Activated naive CD8-positive, alpha-beta T cell (primary cell): ENCODE measurements at regions not wholly inside any gene's neighbourhood (a gene's known extent, or its start where the extent isn't known, plus 50 kb on each side); places are given as distances from the start of the nearest gene placed in this dataset.

Experiments
- H3K27ac Mint-ChIP-seq: one replicate; pipeline ENCODE4 v1.8.0; 2021; ENCODE audit warnings: mixed read lengths
- H3K27me3 Mint-ChIP-seq: one replicate; pipeline ENCODE4 v1.8.0; 2021; ENCODE audit warnings: mixed read lengths
- H3K36me3 Mint-ChIP-seq: one replicate; pipeline ENCODE4 v1.8.0; 2021; ENCODE audit warnings: mixed read lengths
- H3K4me1 Mint-ChIP-seq: one replicate; pipeline ENCODE4 v1.8.0; 2021; ENCODE audit warnings: low read depth, mixed read lengths
- H3K4me3 Mint-ChIP-seq: one replicate; pipeline ENCODE4 v1.8.0; 2021; ENCODE audit warnings: mild to moderate bottlenecking, mixed read lengths
- H3K9me3 Mint-ChIP-seq: one replicate; pipeline ENCODE4 v1.8.0; 2021; ENCODE audit warnings: low read depth, mixed read lengths

GRCh38 chr10:130994191-130994590, 317.3 kb downstream of the TCERG1L start:
- no peak overlapping the region for H3K27ac Mint-ChIP-seq

GRCh38 chr10:130994845-130995244, 316.7 kb downstream of the TCERG1L start:
- Mint-ChIP-seq H3K4me3 (no peak overlapping the region), H3K36me3 (no peaks in the 10 kb centered on the region), H3K27me3 (peaks cover 3% of the 10 kb centered on the region), H3K27ac (no peak overlapping the region), H3K9me3 (no peaks in the 10 kb centered on the region), H3K4me1 (no peaks in the 10 kb centered on the region)

More at GRCh38 chr10:130994191-130994590, 317.3 kb downstream of the TCERG1L start:
- H3K9me3 Mint-ChIP-seq = no peaks in the 10 kb centered on the region
- H3K36me3 Mint-ChIP-seq = no peaks in the 10 kb centered on the region
- no peaks in the 10 kb centered on the region for H3K4me1 Mint-ChIP-seq
- no peak overlapping the region for H3K4me3 Mint-ChIP-seq
- H3K27me3 Mint-ChIP-seq = peaks cover 3% of the 10 kb centered on the region

- H3K27me3 Mint-ChIP-seq = peaks cover 3% of the 10 kb centered on the region
- no peaks in the 10 kb centered on the region for H3K4me1 Mint-ChIP-seq
- no peak overlapping the region for H3K27ac Mint-ChIP-seq
- no peaks in the 10 kb centered on the region for H3K36me3 Mint-ChIP-seq
- H3K4me3 Mint-ChIP-seq = no peak overlapping the region
- no peaks in the 10 kb centered on the region for H3K9me3 Mint-ChIP-seq
Observed at GRCh38 chr10:130997267-130998045, 314.1 kb downstream of the TCERG1L start.

- no peak overlapping the region for H3K4me3 Mint-ChIP-seq
- peaks cover 3% of the 10 kb centered on the region for H3K27me3 Mint-ChIP-seq
- no peaks in the 10 kb centered on the region for H3K4me1 Mint-ChIP-seq
- no peaks in the 10 kb centered on the region for H3K36me3 Mint-ChIP-seq
- H3K9me3 Mint-ChIP-seq = no peaks in the 10 kb centered on the region
- no peak overlapping the region for H3K27ac Mint-ChIP-seq
Observed at GRCh38 chr10:130998046-130998435, 313.5 kb downstream of the TCERG1L start.

GRCh38 chr10:130998642-130999041, 312.9 kb downstream of the TCERG1L start:
- H3K27me3 Mint-ChIP-seq = peaks cover 3% of the 10 kb centered on the region
- no peaks in the 10 kb centered on the region for H3K36me3 Mint-ChIP-seq
- H3K27ac Mint-ChIP-seq = no peak overlapping the region
- H3K9me3 Mint-ChIP-seq = no peaks in the 10 kb centered on the region
- H3K4me3 Mint-ChIP-seq = no peak overlapping the region
- no peaks in the 10 kb centered on the region for H3K4me1 Mint-ChIP-seq

- Mint-ChIP-seq H3K4me3 (no peak overlapping the region), H3K36me3 (no peaks in the 10 kb centered on the region), H3K27ac (no peak overlapping the region), H3K27me3 (peaks cover 3% of the 10 kb centered on the region), H3K4me1 (no peaks in the 10 kb centered on the region), H3K9me3 (no peaks in the 10 kb centered on the region)
Observed at GRCh38 chr10:130999376-131000202, 311.9 kb downstream of the TCERG1L start.

GRCh38 chr10:131000244-131000643, 311.3 kb downstream of the TCERG1L start:
- H3K4me1 Mint-ChIP-seq = no peaks in the 10 kb centered on the region
- H3K36me3 Mint-ChIP-seq = no peaks in the 10 kb centered on the region
- H3K27ac Mint-ChIP-seq = no peak overlapping the region
- H3K4me3 Mint-ChIP-seq = no peak overlapping the region
- peaks cover 3% of the 10 kb centered on the region for H3K27me3 Mint-ChIP-seq
- H3K9me3 Mint-ChIP-seq = no peaks in the 10 kb centered on the region

GRCh38 chr10:131000743-131001142, 310.8 kb downstream of the TCERG1L start:
- Mint-ChIP-seq H3K4me3 (no peak overlapping the region), H3K4me1 (no peaks in the 10 kb centered on the region), H3K27me3 (peaks cover 3% of the 10 kb centered on the region), H3K9me3 (no peaks in the 10 kb centered on the region), H3K36me3 (no peaks in the 10 kb centered on the region), H3K27ac (no peak overlapping the region)

GRCh38 chr10:131001438-131001837, 310.1 kb downstream of the TCERG1L start:
- Mint-ChIP-seq H3K4me1 (no peaks in the 10 kb centered on the region), H3K27me3 (peaks cover 3% of the 10 kb centered on the region), H3K27ac (no peak overlapping the region)

GRCh38 chr10:131002031-131002861, 309.3 kb downstream of the TCERG1L start:
- no peaks in the 10 kb centered on the region for H3K9me3 Mint-ChIP-seq
- H3K27me3 Mint-ChIP-seq = no peaks in the 10 kb centered on the region
- no peaks in the 10 kb centered on the region for H3K36me3 Mint-ChIP-seq
- H3K4me3 Mint-ChIP-seq = no peak overlapping the region
- H3K4me1 Mint-ChIP-seq = no peaks in the 10 kb centered on the region
- H3K27ac Mint-ChIP-seq = no peak overlapping the region

More at GRCh38 chr10:131001438-131001837, 310.1 kb downstream of the TCERG1L start:
- H3K4me3 Mint-ChIP-seq = no peak overlapping the region
- H3K9me3 Mint-ChIP-seq = no peaks in the 10 kb centered on the region
- H3K36me3 Mint-ChIP-seq = no peaks in the 10 kb centered on the region

- H3K4me3 Mint-ChIP-seq = no peak overlapping the region
- no peaks in the 10 kb centered on the region for H3K27me3 Mint-ChIP-seq
- H3K27ac Mint-ChIP-seq = no peak overlapping the region
- no peaks in the 10 kb centered on the region for H3K4me1 Mint-ChIP-seq
- H3K9me3 Mint-ChIP-seq = no peaks in the 10 kb centered on the region
- no peaks in the 10 kb centered on the region for H3K36me3 Mint-ChIP-seq
Observed at GRCh38 chr10:131003455-131003854, 308.1 kb downstream of the TCERG1L start.

GRCh38 chr10:131004276-131004675, 307.2 kb downstream of the TCERG1L start:
- Mint-ChIP-seq H3K4me3 (no peak overlapping the region), H3K27ac (no peak overlapping the region), H3K27me3 (no peaks in the 10 kb centered on the region), H3K9me3 (no peaks in the 10 kb centered on the region), H3K36me3 (no peaks in the 10 kb centered on the region), H3K4me1 (no peaks in the 10 kb centered on the region)

- Mint-ChIP-seq H3K4me1 (no peaks in the 10 kb centered on the region), H3K4me3 (no peak overlapping the region), H3K27me3 (no peaks in the 10 kb centered on the region), H3K36me3 (no peaks in the 10 kb centered on the region), H3K27ac (no peak overlapping the region), H3K9me3 (no peaks in the 10 kb centered on the region)
Observed at GRCh38 chr10:131006458-131007256, 304.9 kb downstream of the TCERG1L start.

- Mint-ChIP-seq H3K9me3 (no peaks in the 10 kb centered on the region), H3K4me1 (no peaks in the 10 kb centered on the region), H3K4me3 (no peak overlapping the region), H3K27ac (no peak overlapping the region), H3K27me3 (no peaks in the 10 kb centered on the region), H3K36me3 (no peaks in the 10 kb centered on the region)
Observed at GRCh38 chr10:131009791-131010190, 301.7 kb downstream of the TCERG1L start.
